Fibroblast of lung (primary cell): ENCODE measurements at regions not wholly inside any gene's neighbourhood (a gene's known extent, or its start where the extent isn't known, plus 50 kb on each side); places are given as distances from the start of the nearest gene placed in this dataset.

ENCODE experiments used
- DNase-seq, 2 donors: peaks; one replicate each; pipeline versions ENCODE4 v3.0.0 to v3.0.0-alpha.2; 2010; ENCODE audit warnings: low read depth in 2 of 2
- H2AFZ ChIP-seq: 2 replicates; pipeline ENCODE4 v1.5.1; 2012; ENCODE audit warnings: low read length, control low read depth, inconsistent platforms
- H3K27ac ChIP-seq: 2 replicates; pipeline ENCODE4 v1.5.1; 2011; ENCODE audit warnings: low read length, control low read depth; ENCODE audit not compliant: insufficient read depth
- H3K27me3 ChIP-seq: 2 replicates; pipeline ENCODE4 v1.5.1; 2011; ENCODE audit warnings: mild to moderate bottlenecking, low read length; ENCODE audit not compliant: control insufficient read depth, insufficient read depth
- H3K36me3 ChIP-seq: 2 replicates; pipeline ENCODE4 v1.5.1; 2011; ENCODE audit warnings: low read length; ENCODE audit not compliant: control insufficient read depth, insufficient read depth
- H3K4me1 ChIP-seq: 2 replicates; pipeline ENCODE4 v1.5.1; 2011; ENCODE audit warnings: low read length; ENCODE audit not compliant: control insufficient read depth, insufficient read depth; ENCODE audit errors: extremely low read depth
- H3K4me2 ChIP-seq: 2 replicates; pipeline ENCODE4 v1.5.1; 2011; ENCODE audit warnings: low read length, control low read depth; ENCODE audit not compliant: insufficient read depth; ENCODE audit errors: extremely low read depth
- H3K4me3 ChIP-seq, 4 experiments: fragments of 200-600 bp in 1 of 4; sonication (generic) in 1 of 4; replicated peaks in 1 of 4; 2 replicates each; pipeline ENCODE4 v1.5.1; 2011 to 2016; ENCODE audit warnings: low read length in 4 of 4, low read depth in 3 of 4, mild to moderate bottlenecking in 3 of 4, control low read depth in 2 of 4, inconsistent platforms in 1 of 4, mixed read lengths in 1 of 4; ENCODE audit not compliant: insufficient read depth in 1 of 4; ENCODE audit errors: control extremely low read depth in 1 of 4
- H3K79me2 ChIP-seq: 2 replicates; pipeline ENCODE4 v1.5.1; 2012; ENCODE audit warnings: mild to moderate bottlenecking, low read length, inconsistent platforms; ENCODE audit not compliant: control insufficient read depth, insufficient read depth
- H3K9ac ChIP-seq: 2 replicates; pipeline ENCODE4 v1.5.1; 2011; ENCODE audit warnings: mild to moderate bottlenecking, low read length, control low read depth; ENCODE audit not compliant: insufficient read depth
- H3K9me3 ChIP-seq: 2 replicates; pipeline ENCODE4 v1.5.1; 2012; ENCODE audit warnings: low read depth, low read length; ENCODE audit not compliant: control insufficient read depth, insufficient read depth
- H4K20me1 ChIP-seq: 2 replicates; pipeline ENCODE4 v1.5.1; 2011; ENCODE audit warnings: low read length; ENCODE audit not compliant: control insufficient read depth, insufficient read depth; ENCODE audit errors: extremely low read depth
- EZH2 ChIP-seq: IDR thresholded peaks from 2 replicates; pipeline ENCODE4 v1.5.1; 2012; ENCODE audit warnings: low read length, control low read depth, mild to moderate bottlenecking; ENCODE audit errors: missing control alignments
- TF ChIP-seq, protein P1 (sequence below), 2 donors: IDR thresholded peaks in 1 of 2; conservative IDR thresholded peaks in 1 of 2; 1 replicate in 1 of 2; 2 replicates in 1 of 2; pipeline ENCODE4 v1.5.1; 2011 to 2012; ENCODE audit warnings: low read length in 2 of 2, control low read depth in 1 of 2, inconsistent platforms in 1 of 2, low read depth in 1 of 2, mild to moderate bottlenecking in 1 of 2

DNA sequence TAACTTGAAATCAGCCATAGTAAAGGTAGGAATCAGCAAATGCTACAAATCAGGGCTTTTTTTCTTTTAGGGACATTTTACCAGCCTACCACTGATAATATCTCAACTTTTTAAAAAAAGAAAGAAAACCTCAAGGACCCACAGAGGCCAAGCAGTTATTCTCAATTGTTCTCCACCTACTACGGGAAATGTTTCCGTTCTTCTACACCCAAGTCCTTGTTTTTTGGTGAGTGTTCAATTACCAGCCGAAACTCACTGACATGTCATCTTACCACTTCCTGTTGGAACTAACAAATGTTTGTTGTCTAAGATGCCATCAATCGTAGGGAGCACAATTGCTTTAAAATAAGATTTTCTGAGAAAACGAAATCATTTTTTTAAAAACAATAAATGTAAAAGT lies 50.2 kb upstream of the CDK1 start:
- DNase-seq, result no peak
- Histone ChIP-seq H3K4me1 (no peaks in the 10 kb centered on the region), H3K4me2 (no peak overlapping the region), H3K4me3 (no peak overlapping the region), H3K27me3 (peaks cover 17% of the 10 kb centered on the region), H3K36me3 (no peaks in the 10 kb centered on the region), H3K79me2 (no peaks in the 10 kb centered on the region), H2AFZ (no peak overlapping the region), H3K9me3 (no peaks in the 10 kb centered on the region), H3K27ac (no peak overlapping the region), H4K20me1 (no peaks in the 10 kb centered on the region), H3K9ac (no peak overlapping the region)
- TF ChIP-seq, protein P1, sequence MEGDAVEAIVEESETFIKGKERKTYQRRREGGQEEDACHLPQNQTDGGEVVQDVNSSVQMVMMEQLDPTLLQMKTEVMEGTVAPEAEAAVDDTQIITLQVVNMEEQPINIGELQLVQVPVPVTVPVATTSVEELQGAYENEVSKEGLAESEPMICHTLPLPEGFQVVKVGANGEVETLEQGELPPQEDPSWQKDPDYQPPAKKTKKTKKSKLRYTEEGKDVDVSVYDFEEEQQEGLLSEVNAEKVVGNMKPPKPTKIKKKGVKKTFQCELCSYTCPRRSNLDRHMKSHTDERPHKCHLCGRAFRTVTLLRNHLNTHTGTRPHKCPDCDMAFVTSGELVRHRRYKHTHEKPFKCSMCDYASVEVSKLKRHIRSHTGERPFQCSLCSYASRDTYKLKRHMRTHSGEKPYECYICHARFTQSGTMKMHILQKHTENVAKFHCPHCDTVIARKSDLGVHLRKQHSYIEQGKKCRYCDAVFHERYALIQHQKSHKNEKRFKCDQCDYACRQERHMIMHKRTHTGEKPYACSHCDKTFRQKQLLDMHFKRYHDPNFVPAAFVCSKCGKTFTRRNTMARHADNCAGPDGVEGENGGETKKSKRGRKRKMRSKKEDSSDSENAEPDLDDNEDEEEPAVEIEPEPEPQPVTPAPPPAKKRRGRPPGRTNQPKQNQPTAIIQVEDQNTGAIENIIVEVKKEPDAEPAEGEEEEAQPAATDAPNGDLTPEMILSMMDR (conservative IDR thresholded peaks at IDR 0.05 in 1 of 2, IDR thresholded peaks at IDR 0.05 in 1 of 2; ENCODE audit: low read depth in 1 of 2, low read length in 2 of 2), result no peak
- no peak for TF ChIP-seq EZH2

DNA sequence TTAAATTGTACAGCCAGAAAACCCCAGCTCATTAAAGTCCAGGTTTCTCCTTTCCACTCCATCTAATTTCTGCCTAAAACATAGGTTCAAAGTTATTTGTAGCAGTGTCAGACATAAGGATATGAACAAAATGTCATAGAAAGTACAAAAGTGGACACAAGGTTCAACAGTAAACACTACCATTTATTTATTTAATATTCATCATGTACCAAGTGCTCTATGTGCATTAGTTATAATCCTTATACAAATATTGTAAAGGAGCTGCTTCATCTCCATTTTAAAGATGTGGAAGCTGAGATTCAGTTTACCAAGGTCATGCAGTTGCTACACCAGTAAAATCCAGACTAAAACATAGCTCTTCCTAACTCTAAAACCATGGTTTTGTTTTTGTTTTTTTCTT lies 52.0 kb upstream of the CDK1 start:
- DNase-seq, result no peak

DNA sequence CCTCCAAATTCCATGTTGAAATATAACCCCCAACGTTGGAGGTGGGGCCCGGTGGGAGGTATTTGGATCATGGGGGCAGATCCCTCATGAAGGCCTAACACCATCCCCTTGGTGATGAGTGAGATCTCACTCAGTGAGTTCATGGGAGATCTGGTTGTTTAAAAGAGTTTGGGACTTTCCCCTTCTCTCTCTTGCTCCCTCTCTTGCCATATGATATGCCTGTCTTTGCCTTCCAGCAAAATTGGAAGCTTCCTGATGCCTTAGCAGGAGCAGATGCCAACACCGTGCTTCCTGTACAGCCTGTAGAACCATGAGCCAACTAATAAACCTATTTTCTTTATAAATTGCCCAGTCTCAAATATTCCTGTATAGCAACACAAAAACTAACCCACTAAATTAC lies 55.7 kb upstream of the CDK1 start:
- Histone ChIP-seq H3K79me2 (no peaks in the 10 kb centered on the region), H3K27ac (no peak overlapping the region), H3K4me2 (no peak overlapping the region), H4K20me1 (no peaks in the 10 kb centered on the region), H3K36me3 (no peaks in the 10 kb centered on the region), H3K9ac (no peak overlapping the region), H2AFZ (no peak overlapping the region), H3K4me1 (no peaks in the 10 kb centered on the region), H3K27me3 (no peaks in the 10 kb centered on the region), H3K4me3 (no peak overlapping the region), H3K9me3 (no peaks in the 10 kb centered on the region)
- DNase-seq, result no peak
- TF ChIP-seq, protein P1 (conservative IDR thresholded peaks at IDR 0.05 in 1 of 2, IDR thresholded peaks at IDR 0.05 in 1 of 2; ENCODE audit: low read depth in 1 of 2, low read length in 2 of 2), result no peak
- no peak for TF ChIP-seq EZH2

More for the DNA sequence above, 52.0 kb upstream of the CDK1 start:
- H3K4me1 ChIP-seq, result no peaks in the 10 kb centered on the region
- H3K79me2 ChIP-seq, result no peaks in the 10 kb centered on the region
- no peaks in the 10 kb centered on the region for H3K36me3 ChIP-seq
- H3K27me3 ChIP-seq, result no peaks in the 10 kb centered on the region
- no peak for TF ChIP-seq EZH2
- TF ChIP-seq, protein P1 (conservative IDR thresholded peaks at IDR 0.05 in 1 of 2, IDR thresholded peaks at IDR 0.05 in 1 of 2; ENCODE audit: low read depth in 1 of 2, low read length in 2 of 2), result no peak
- H3K27ac ChIP-seq, result no peak overlapping the region
- no peak overlapping the region for H3K4me2 ChIP-seq
- no peaks in the 10 kb centered on the region for H4K20me1 ChIP-seq
- H2AFZ ChIP-seq, result no peak overlapping the region
- H3K9ac ChIP-seq, result no peak overlapping the region
- H3K9me3 ChIP-seq, result no peaks in the 10 kb centered on the region
- H3K4me3 ChIP-seq, result no peak overlapping the region
